NCI-H2227 (cell line): ENCODE measurements at regions not wholly inside any gene's neighbourhood (a gene's known extent, or its start where the extent isn't known, plus 50 kb on each side); places are given as distances from the start of the nearest gene placed in this dataset.
"Not testable (repeated sequence)": the region's sequence is repeated elsewhere in the genome, so short reads cannot be mapped to it uniquely, and the experiment has no call there.

ENCODE experiments used
- DNase-seq: peaks from one replicate; lab custom pipeline; 2025; ENCODE audit not compliant: unreplicated experiment; lab: John Stamatoyannopoulos, UW

GRCh38 chr5:162603443-162604070 is 536.0 kb downstream of the GABRG2 start:
- no peak for DNase-seq

- no peak for DNase-seq
Observed at GRCh38 chr5:162607879-162608278, 540.3 kb downstream of the GABRG2 start.

- not testable (repeated sequence) for DNase-seq
Observed at GRCh38 chr5:162621726-162622263, 554.2 kb downstream of the GABRG2 start.

- no peak for DNase-seq
Observed at GRCh38 chr5:162624110-162624509, 556.5 kb downstream of the GABRG2 start.

DNA sequence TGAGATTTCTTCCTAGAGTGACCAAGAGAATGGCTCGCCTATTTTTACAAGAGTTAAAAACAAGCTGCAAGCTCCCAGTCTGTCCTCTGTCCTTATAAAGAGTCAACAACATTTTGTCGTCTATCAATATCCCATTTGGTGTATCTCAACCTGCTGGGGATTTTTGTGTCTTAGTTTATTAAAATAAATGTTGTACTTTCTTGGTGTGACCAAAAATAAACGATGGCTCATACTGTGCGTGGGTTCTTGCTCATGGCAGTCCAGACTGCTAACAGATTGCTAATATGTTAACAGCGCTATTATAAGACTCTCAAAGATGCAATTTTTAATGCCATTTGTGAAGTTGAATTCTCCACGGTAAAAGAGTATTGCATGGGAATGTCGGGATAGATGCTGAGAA is 569.9 kb downstream of the GABRG2 start:
- no peak for DNase-seq

- no peak for DNase-seq
Observed at GRCh38 chr5:162638849-162639248, 571.3 kb downstream of the GABRG2 start.

DNA sequence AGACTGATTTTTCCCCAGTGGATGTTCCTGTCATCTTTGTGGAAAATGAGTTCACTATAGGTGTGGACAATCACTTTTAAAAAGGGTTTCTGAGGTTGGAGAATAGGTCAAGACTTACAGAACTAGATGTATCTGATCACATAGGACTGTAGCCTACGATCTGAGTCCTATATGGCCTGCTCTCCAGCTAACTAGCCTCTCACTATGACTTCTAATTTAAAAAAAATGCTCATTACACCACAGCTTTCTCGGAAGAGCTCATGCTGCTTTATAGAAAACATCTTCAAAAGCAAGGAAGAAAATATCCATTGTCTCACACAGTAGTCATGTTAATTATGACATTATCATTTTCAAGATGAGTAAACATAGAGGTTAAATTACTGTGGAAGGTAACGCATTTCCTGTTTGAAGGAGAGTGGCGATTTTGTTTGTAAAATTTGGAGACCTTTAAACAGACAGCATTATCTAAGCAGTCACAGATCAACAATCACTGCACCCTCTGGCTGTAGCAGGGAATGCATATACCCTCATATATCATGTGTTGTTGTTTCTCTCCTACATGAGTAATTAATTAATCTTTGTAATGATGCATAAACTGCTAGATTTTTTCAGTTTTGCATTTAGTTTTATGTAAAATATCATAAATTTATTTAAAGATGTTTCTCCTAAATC is 573.7 kb downstream of the GABRG2 start:
- DNase-seq = no peak

- no peak for DNase-seq
Observed at GRCh38 chr5:162654661-162655405, 587.3 kb downstream of the GABRG2 start.

GRCh38 chr5:162657076-162657475 is 589.5 kb downstream of the GABRG2 start:
- no peak for DNase-seq

- DNase-seq = no peak
Observed at GRCh38 chr5:162664846-162665245, 597.3 kb downstream of the GABRG2 start.

GRCh38 chr5:162668926-162669325 is 601.4 kb downstream of the GABRG2 start:
- DNase-seq = no peak

- no peak for DNase-seq
Observed at GRCh38 chr5:162672061-162672460, 604.5 kb downstream of the GABRG2 start.

- no peak for DNase-seq
Observed at GRCh38 chr5:162683284-162683683, 615.7 kb downstream of the GABRG2 start.

GRCh38 chr5:162684145-162684544 is 616.6 kb downstream of the GABRG2 start:
- no peak for DNase-seq

- no peak for DNase-seq
Observed at GRCh38 chr5:162685302-162685701, 617.7 kb downstream of the GABRG2 start.

GRCh38 chr5:162696272-162696671 is 628.7 kb downstream of the GABRG2 start:
- not testable (repeated sequence) for DNase-seq

- no peak for DNase-seq
Observed at GRCh38 chr5:162699361-162699760, 631.8 kb downstream of the GABRG2 start.

GRCh38 chr5:162703914-162704313 is 636.3 kb downstream of the GABRG2 start:
- DNase-seq = no peak

- DNase-seq = no peak
Observed at GRCh38 chr5:162711244-162711643, 643.7 kb downstream of the GABRG2 start.

DNA sequence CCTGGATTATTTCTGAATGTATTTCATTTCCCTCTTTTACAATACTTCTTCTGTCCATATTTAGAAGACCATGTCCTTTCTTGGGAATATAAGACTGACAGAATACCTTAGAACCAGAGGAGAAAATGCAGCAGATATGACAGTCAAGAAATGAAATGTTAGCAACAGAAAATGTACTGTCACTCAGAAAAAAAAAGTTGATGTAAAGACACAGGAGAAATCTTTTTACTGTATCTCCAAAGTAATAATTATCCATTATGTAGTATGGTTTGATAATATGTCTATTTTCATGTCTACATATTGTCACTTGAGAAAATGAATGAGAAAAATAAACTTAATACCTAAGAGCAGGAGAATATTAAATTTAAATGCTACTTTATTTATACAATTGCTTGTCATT is 652.1 kb downstream of the GABRG2 start:
- DNase-seq = no peak

DNA sequence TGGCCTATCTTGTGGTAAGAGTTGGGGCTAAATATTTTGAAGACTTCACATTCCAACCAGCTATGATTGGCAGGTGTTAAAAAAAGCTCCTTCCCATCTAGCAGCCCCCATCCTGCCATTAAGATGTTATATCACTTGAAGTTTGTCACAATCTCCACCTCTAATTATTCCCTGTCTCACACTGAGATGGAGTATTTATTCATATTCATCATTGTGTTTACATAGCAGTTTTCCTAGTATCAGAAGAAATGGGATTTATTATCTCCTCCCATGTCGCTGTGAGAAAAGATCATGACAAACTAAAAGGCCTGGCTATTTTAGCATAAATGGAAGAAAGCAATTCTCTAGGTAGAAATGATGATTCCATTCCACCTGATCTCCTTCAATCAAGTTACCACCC is 653.6 kb downstream of the GABRG2 start:
- DNase-seq = no peak

- DNase-seq = no peak
Observed at GRCh38 chr5:162752612-162753011, 684.8 kb upstream of the CCNG1 start.
